HG03280 (cell line): ENCODE measurements at regions not wholly inside any gene's neighbourhood (a gene's known extent, or its start where the extent isn't known, plus 50 kb on each side); places are given as distances from the start of the nearest gene placed in this dataset.
"Not testable (repeated sequence)": the region's sequence is repeated elsewhere in the genome, so short reads cannot be mapped to it uniquely, and the experiment has no call there.

ENCODE experiments used
- ATAC-seq: cut with Tn5 transposase; IDR thresholded peaks from one replicate; pipeline ENCODE4 v1.9.1; 2021; ENCODE audit warnings: mild to moderate bottlenecking, moderate library complexity; ENCODE audit not compliant: unreplicated experiment

DNA sequence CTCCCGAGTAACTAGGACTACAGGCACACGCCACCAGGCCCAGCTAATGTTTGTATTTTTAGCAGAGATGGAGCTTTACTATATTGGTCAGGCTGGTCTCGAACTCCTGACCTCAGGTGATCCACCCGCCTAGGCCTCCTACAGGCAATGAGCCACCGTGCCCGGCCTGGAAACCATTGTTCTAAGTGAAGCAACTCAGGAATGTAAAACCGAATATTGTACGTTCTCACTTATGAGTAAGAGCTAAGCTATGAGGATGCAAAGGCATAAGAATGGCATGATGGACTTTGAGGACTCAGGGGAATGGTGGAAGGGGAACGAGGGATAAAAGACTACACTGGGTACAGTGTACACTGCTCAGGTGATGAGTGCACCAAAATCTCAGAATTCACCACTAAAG lies 235.1 kb upstream of the AUTS2 start:
- ATAC-seq = no peak

DNA sequence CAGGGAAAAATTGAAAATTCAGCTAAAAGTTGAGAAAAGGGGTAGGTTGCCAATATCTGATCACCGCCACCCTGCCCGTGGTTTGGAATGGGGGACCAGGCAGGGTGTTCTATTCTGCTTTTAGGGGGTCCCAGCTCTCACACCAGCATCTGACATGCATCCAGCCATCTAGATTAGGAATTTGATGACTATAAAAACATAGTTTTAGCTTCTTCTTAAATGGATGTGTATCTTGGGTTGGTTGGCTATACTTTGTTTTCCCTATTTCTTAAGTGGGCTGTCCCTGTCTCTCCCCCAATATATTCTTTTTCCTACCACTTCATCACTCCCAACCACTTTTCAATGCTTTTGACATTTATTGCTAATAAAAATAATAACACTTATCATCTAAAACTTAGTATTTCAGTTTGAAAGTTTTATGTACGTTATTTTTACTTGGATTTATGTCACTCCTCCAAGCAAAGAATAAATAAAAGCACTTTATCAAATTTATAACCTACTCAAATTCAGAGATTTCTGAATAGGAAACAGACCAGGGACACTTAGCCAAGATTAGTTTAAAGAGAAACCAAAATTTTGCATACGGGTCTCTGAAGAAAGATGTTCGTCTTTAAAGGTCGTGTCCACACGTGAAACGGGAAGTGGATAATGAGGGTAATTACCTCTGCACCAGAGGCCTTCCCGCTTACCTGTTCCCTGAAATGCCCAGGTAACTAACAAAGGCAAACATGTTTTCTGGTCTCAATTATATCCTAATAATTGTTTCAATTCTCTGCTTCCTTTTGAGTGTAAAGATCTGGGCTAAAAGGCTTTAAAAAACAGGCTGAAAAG lies 233.2 kb upstream of the AUTS2 start:
- ATAC-seq = no peak

DNA sequence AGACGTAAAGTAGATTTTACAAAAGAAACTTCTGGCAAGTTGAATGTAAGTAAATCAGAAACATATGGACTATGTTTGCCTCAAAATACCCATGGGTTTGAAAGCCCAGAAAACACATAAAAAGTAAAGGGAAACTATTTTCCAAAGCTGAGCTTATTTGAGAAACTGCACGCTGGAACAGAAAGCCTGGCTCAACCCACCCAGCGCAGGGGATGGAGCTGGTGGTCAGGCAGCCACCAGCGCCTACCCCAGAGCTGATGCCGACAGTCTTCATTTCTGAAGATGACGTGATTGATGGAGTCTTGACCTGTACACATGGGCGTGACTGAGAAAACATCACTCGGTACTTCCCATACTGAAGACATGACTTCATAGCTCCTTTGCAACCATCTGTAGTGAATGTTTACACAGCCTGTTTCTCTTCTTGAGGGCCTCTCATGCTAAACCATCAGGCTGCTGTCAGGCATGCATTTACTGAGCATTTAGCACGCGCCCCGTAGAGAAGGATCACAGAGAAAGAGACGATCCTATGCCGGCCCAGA lies 232.6 kb upstream of the AUTS2 start:
- no peak for ATAC-seq

DNA sequence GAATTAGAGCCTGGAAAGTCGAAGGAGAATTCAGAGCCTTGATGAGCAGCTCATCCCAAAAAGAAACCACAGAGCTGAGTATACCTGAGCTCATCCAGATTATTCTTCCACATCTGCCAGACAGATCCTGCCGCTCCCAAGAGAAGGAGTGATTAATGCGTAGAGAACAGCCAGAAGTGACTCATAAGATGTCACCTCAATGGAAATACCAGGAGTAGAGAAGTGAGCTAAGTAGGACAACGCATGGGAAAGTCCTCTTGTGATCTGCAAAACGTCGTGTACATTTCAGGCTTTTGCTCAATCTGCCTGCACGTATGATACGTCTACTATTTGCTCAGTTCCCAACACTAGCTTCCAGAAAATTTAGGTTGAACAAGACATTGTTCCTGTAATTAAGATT lies 230.5 kb upstream of the AUTS2 start:
- no peak for ATAC-seq

DNA sequence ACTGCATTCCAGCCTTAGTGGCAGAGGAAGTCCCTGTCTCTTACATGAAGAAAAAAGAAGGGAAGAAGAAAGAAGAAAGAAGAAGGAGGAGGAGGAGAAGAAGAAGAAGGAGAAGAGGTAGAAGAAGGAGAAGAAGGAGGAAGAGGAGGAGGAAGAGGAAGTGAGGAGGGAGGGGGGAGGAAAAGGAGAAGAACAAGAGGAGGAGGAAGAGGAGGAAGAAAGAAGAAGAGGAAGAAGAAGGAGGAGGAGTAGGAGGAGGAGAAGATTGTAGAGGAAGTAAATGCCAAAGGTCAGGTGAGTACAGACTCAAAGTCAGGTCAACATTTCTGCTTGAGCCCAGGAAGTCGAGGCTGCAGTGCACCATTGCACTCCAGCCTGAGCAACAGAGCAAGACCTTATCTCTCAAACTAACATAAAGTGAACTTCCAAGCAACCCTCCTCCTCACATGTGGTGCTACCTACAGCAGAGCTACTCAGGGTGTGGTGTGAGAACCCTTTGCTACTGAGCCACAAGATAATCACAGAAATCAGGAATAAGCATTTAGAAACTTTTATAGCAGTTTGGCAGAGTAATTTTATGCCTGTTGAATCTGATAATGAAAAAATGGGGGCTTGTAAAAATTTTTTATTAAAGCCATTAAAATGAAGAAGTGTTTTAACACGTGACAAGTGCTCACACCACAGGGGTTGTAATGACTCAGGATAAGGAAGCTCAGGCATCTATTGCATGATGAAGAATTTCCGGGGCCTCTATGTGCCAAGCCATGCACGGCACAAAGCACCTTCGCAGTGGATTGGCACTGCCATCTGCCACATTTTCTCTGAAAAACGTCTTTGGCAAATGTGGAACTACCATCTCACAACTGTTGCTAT lies 224.9 kb upstream of the AUTS2 start:
- no peak for ATAC-seq

DNA sequence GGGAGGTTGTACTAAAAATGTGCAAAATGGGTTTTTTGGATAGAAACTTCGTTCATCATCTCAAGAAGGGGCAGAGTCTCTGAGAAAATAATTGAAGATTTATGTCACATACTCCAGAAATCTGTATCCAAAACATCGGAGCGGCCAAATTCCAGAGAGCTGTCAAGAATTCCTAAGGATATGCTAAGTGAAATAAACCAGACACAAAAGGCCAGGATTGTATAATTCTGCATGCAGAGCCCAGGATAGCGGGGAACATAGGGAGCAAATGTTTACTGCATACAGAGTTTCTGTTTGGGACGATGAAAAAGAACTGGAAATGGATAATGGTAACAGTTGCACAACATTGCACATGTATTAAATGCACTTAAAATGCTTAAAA lies 224.2 kb upstream of the AUTS2 start:
- no peak for ATAC-seq

DNA sequence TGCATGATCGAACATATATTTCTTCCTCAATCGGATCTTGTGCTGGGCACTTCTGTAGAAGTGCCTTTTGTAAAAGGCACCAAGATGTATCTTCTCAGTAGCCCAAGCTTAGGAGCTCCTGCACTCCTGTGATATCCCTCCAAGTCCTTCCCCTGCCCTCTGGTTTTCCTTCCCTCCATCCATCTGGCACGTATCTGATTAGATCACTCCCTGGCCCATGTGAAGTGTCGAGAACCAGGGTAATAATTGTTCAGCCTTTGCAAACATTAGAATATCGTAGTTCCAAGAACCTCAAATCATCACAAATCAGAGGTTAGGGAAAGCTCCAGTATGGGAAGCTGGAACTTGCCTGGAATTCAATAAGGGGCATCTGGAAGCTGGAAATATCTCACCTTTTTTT lies 221.1 kb upstream of the AUTS2 start:
- ATAC-seq = no peak

DNA sequence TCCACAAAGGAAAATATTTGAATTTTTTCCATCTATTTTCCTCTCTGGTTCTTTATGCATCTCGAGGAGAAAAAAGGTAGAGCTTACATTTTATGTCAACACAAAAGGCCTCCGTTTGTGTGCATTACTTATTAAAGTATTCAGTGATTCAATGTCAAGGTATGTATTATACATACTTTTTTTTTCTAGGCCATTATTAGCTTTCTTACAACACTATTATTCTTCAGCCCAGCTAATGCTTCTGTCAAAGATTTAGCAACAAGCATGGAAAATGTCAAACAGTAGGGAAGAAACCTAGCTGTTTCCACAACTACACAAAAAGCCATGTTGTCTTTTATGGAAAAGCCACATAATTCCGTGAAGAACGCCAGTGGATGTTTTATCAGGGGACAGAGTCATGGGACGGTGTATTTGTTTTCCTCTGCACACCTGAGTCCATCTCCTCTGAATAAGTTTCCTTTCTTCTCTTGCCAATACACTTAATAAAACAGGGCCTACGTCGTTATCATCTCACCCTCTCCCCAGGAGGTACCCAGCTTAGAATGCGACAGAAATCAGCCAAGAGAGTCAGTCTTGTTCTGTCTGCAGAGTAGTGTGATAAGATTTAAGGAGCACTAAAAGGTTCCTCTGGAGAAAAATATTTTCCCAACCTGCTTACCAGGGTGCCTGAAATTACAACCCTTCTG lies 209.7 kb upstream of the AUTS2 start:
- no peak for ATAC-seq

DNA sequence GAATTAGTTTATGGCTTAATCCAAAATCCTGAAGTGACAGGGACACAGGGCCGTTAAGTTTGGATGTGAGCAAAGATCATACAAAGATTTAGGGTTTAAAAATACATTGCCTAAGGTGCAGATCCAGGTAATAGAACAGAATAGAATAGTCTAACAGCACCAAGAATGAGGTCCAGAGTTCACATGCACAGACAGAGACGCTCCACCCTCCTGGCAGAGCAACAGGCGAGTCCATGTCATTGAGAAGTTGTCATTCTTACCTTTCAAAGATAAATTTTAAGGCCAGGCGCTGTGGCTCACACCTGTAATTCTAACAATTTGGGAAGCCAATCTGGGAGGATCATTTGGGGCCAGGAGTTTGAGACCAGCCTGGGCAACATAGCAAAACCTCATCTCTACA lies 209.1 kb upstream of the AUTS2 start:
- ATAC-seq = no peak

DNA sequence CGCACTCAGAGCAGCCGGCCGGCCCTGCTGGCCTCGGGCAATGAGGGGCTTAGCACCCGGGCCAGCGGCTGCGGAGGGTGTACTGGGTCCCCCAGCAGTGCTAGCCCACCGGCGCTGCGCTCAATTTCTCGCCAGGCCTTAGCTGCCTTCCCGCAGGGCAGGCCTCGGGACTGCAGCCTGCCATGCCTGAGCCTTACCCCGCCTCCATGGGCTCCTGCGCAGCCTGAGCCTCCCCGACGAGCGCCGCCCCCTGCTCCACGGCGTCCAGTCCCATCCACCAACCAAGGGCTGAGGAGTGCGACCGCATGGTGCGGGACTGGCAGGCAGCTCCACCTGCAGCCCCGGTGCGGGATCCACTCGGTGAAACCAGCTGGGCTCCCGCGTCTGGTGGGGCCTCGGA lies 204.4 kb upstream of the AUTS2 start:
- ATAC-seq = not testable (repeated sequence)

DNA sequence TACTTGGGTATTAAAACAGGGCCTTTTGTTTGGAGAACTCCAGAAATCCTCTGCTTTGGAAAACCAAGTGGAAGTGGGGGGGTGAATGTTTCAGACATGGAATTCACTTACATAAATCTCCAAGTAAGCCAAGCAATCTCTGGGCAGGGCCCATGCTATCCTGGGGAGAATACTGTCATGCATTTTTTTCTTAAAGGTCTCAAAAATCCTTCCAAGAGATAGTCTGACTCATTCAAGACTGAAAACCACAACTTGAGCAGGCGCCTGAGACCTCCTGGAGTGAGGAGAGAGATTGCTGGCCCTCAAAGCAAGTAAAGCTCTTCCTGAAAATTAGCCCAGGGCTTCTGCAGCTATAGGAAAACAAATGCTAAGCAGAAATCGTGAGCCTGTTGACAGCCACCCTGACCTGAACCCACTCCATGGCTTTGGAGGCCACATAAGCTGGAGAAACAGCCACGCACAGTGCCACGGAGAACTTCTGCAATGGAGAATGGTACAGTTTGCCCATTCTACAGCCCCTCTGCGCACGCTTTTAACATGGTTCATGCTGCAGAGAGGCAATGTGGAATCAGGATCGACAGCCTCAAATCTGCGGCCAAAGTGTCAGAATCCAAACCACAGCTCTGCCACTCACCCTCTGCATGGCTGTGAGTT lies 203.1 kb upstream of the AUTS2 start:
- no peak for ATAC-seq

DNA sequence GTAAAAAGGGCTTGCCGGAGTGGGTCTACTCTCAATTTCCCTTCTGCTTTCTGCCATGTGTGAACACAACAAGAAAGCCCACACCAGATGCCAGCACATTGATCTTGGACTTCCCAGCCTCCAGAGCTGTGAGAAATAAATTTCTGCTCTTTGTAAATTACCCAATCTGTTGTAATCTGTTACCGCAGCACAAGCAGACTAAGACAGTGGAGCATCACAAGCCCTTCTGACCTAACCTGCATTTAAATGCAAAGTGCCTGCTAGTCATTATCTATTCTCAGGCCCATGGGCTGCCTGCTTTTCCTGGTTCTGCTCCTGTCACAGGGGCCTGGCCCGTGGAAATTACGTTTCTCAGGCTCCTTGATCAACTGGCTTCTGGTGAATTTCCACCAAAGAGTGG lies 199.3 kb upstream of the AUTS2 start:
- ATAC-seq = no peak

DNA sequence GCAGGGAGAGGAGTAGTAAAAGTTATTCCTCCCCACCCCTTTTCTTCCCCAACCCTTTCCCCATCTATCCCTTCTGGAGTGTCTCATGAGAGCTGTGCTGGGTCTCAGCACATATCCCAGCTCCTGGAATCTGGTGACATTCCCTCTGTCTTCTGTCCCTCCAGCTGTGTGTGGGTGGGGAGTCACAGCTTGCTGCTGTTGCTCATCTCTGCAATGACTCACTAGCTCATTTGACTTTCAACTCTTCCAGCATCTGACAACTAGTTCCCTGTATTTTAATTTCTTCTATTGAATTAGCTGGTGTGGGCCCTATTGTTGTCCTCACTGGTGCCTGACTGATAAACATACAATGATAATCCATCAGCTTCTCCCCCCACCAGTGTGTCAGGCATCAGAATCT lies 198.9 kb upstream of the AUTS2 start:
- ATAC-seq = no peak

DNA sequence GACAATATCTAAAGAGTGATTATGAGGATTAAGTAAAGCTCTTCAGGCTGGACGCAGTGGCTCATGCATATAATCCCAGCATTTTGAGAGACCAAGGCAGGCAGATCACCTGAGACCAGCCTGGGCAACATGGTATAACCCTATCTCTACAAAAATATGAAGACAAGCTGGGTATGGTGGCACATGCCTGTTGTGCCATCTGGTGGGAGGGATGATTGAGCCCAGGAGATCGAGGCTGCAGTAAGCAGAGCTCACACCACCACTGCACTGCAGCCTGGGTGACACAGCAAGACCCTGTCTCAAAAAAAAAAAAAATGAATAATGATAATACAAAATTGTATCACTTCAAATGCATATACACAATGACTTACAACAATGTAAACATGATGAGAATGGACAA lies 195.6 kb upstream of the AUTS2 start:
- no peak for ATAC-seq

DNA sequence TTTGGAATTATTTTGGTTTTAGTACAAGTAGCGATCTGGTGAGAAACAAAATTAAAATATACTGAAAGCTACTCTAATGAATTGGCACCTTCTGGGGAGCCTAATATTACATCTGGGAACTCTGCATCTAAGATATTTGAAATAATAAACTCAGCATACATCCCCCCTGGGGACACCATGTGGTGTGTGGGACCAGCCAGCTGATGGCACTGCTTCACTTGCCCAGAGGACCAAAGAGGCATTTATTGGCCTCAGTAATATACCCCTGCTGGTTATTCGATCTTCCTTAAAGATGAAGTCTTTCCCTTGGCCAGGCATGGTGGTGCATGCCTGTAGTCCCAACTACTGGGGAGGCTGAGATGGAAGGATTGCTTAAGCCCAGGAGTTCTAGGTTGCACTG lies 195.1 kb upstream of the AUTS2 start:
- no peak for ATAC-seq

DNA sequence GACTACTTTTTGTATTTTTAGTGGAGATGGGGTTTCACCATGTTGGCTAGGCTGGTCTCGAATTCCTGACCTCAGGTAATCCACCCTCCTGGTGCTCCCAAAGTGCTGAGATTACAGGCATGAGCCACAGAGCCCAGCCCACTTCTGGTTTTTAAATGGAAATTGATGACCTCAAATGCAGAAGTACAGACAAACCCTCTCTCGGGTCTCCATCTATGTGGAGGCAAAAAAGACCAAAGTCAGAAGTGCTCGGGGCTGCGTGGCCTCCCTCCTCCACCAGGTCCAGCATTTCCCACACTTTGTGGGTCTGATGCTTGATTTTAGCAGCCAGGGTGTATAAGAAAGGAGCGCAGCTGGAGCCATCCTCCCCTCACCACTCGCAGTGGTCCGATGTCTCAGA lies 187.3 kb upstream of the AUTS2 start:
- ATAC-seq = no peak

DNA sequence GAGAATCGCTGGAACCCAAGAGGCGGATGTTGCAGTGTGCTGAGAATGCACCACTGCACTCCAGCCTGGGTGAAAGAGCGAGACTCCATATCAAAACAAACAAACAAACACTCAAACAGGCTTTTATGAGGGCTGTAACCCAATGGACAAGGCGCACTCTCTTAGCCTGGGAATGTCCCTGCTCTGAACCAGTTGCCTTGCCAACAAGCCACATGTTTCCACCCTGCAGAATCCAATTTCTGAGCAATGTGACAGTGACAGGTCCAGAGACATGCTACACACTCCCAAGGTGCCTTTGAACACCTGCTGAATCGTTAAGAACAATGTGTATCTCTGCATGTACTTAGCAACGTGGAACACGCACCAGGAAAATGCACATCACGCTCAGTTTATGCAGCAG lies 186.8 kb upstream of the AUTS2 start:
- no peak for ATAC-seq

DNA sequence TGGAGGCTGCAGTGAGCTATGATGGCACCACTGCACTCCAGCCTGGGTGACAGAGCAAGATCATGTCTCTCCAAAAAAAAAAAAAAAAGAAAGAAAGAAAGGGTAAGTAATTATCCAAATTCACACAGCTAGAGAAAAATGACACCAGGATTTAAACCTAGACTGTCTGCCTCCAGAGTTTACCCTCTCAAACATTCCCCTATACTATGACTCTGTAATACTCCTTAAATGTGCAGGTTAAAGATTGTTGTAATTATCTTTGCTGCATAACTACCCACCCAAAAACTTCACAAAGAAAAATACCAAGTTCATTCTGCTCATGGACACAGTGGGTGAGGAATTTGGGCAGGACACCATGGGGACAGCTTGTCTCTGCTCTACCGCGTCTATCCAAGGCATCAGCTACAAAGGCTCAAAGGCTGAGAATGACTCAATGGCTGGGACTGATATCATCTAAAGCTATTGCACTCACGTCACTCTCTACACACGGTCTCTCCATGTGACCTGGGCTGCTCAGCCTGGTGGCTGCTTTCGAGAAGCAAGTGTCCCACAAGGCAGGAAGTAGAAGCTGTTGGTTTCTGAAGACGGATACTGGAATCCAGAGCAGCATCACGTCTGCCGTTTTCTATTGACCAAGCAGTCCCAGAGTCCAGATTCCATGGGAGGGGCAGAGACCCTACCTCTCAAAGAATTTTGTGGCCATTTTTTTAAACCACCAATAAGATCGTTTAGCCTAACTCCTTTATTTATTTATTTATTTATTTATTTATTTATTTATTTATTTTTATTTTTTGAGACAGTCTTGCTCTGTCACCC lies 185.7 kb upstream of the AUTS2 start:
- peak; percentile 54 for ATAC-seq

DNA sequence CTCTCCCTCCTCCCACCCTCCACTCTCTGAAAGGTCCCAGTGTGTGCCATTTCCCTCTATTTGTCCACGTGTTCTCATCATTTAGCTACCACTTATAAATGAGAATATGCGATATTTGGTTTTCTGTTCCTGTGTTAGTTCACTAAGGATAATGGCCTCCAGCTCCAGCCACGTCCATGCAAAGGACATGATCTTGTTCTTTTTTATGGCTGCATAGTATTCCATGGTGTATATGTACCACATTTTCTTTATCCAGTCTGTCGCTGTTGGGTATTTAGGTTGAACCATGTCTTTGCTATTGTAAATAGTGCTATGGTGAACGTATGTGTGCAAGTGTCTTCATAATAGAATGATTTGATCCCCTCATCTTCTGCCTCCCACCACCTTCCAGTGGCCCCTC lies 183.7 kb upstream of the AUTS2 start:
- no peak for ATAC-seq
